GM12878 (cell line): ENCODE measurements at regions not wholly inside any gene's neighbourhood (a gene's known extent, or its start where the extent isn't known, plus 50 kb on each side); places are given as distances from the start of the nearest gene placed in this dataset.

Experiments
- BHLHE40 ChIP-seq, 2 experiments: fragments of 450-650 bp in 1 of 2; IDR thresholded peaks; 2 replicates each; pipeline ENCODE4 v1.6.1; 2011 to 2017; ENCODE audit warnings: low read depth in 2 of 2, borderline replicate concordance in 1 of 2, improper control_type of control experiment in 1 of 2, low read length in 1 of 2, mild to moderate bottlenecking in 1 of 2
- CBFB ChIP-seq: IDR thresholded peaks from 2 replicates; pipeline ENCODE4 v1.6.1; 2016; ENCODE audit warnings: antibody characterized with exemption, low read depth
- CUX1 ChIP-seq: IDR thresholded peaks from 2 replicates; pipeline ENCODE4 v1.6.1; 2012; ENCODE audit warnings: improper control_type of control experiment, low read depth, low read length; ENCODE audit not compliant: insufficient replicate concordance
- GATAD2B ChIP-seq: fragments of 450-650 bp; conservative IDR thresholded peaks from 2 replicates; pipeline ENCODE4 v1.6.1; 2017; ENCODE audit warnings: low read depth, mild to moderate bottlenecking, moderate library complexity
- IRF5 ChIP-seq: fragments of 450-650 bp; IDR thresholded peaks from 2 replicates; pipeline ENCODE4 v1.6.1; 2017; ENCODE audit warnings: borderline replicate concordance
- LARP7 ChIP-seq: fragments of 450-650 bp; IDR thresholded peaks from 2 replicates; pipeline ENCODE4 v1.6.1; 2017; ENCODE audit warnings: mild to moderate bottlenecking
- POU2F2 ChIP-seq: IDR thresholded peaks from 3 replicates; pipeline ENCODE4 v1.6.1; 2011; ENCODE audit warnings: low read depth, mild to moderate bottlenecking, low read length, borderline replicate concordance
- RAD21 ChIP-seq: IDR thresholded peaks from 2 replicates; pipeline ENCODE4 v1.6.1; 2011; ENCODE audit warnings: mild to moderate bottlenecking, low read depth, low read length, moderate library complexity; ENCODE audit not compliant: insufficient read depth
- RB1 ChIP-seq: fragments of 450-650 bp; formaldehyde crosslinking; IDR thresholded peaks from 2 replicates; pipeline ENCODE4 v1.6.1; 2017; ENCODE audit warnings: mild to moderate bottlenecking, borderline replicate concordance
- RUNX3 ChIP-seq: IDR thresholded peaks from 2 replicates; pipeline ENCODE4 v1.6.1; 2012; ENCODE audit warnings: low read length, inconsistent platforms
- SRF ChIP-seq, 2 experiments: IDR thresholded peaks; 2 replicates each; pipeline ENCODE4 v1.6.1; 2011; ENCODE audit warnings: low read depth in 2 of 2, low read length in 2 of 2, mild to moderate bottlenecking in 1 of 2, moderate library complexity in 1 of 2
- YY1 ChIP-seq: IDR thresholded peaks from 2 replicates; pipeline ENCODE4 v1.6.1; 2011; ENCODE audit warnings: low read depth, mild to moderate bottlenecking, low read length
- ZSCAN29 ChIP-seq: fragments of 450-650 bp; IDR thresholded peaks from 2 replicates; pipeline ENCODE4 v1.6.1; 2017; ENCODE audit warnings: mild to moderate bottlenecking, moderate library complexity
- TF ChIP-seq, protein P1 (sequence below): IDR thresholded peaks from 2 replicates; pipeline ENCODE4 v1.6.1; 2012; ENCODE audit warnings: low read depth, low read length, improper control_type of control experiment
- TF ChIP-seq, protein P2 (sequence below): fragments of 450-650 bp; formaldehyde crosslinking; IDR thresholded peaks from 2 replicates; pipeline ENCODE4 v1.4.0; 2020; ENCODE audit warnings: mild to moderate bottlenecking, moderate library complexity
- TF ChIP-seq, protein P3 (sequence below): fragments of 450-650 bp; IDR thresholded peaks from 2 replicates; pipeline ENCODE4 v1.6.1; 2016; ENCODE audit warnings: mild to moderate bottlenecking

- TF ChIP-seq, protein P1, sequence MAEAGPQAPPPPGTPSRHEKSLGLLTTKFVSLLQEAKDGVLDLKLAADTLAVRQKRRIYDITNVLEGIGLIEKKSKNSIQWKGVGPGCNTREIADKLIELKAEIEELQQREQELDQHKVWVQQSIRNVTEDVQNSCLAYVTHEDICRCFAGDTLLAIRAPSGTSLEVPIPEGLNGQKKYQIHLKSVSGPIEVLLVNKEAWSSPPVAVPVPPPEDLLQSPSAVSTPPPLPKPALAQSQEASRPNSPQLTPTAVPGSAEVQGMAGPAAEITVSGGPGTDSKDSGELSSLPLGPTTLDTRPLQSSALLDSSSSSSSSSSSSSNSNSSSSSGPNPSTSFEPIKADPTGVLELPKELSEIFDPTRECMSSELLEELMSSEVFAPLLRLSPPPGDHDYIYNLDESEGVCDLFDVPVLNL, result no peak
- TF ChIP-seq GATAD2B (no peak), SRF (IDR thresholded peaks at IDR 0.05; ENCODE audit: low read depth in 2 of 2, low read length in 2 of 2) (peak; percentile 39 to 49; a peak in 1 of 4 replicates), CUX1 (no peak), ZSCAN29 (0 out of 2 replicates have a peak, but pooled peaks have one; percentile 30), YY1 (peak; percentile 86), IRF5 (no peak), LARP7 (peak; percentile 79; the same call in 1 of the 2 replicates), BHLHE40 (IDR thresholded peaks at IDR 0.05; ENCODE audit: borderline replicate concordance in 1 of 2, low read depth in 2 of 2, low read length in 1 of 2) (peak; percentile 46 to 50; a peak in 2 of 4 replicates), RUNX3 (peak; percentile 98), RB1 (peak; percentile 88; the same call in 1 of the 2 replicates), POU2F2 (peak; percentile 82), CBFB (peak; percentile 90), RAD21 (peak; percentile 100)
- TF ChIP-seq, protein P2, sequence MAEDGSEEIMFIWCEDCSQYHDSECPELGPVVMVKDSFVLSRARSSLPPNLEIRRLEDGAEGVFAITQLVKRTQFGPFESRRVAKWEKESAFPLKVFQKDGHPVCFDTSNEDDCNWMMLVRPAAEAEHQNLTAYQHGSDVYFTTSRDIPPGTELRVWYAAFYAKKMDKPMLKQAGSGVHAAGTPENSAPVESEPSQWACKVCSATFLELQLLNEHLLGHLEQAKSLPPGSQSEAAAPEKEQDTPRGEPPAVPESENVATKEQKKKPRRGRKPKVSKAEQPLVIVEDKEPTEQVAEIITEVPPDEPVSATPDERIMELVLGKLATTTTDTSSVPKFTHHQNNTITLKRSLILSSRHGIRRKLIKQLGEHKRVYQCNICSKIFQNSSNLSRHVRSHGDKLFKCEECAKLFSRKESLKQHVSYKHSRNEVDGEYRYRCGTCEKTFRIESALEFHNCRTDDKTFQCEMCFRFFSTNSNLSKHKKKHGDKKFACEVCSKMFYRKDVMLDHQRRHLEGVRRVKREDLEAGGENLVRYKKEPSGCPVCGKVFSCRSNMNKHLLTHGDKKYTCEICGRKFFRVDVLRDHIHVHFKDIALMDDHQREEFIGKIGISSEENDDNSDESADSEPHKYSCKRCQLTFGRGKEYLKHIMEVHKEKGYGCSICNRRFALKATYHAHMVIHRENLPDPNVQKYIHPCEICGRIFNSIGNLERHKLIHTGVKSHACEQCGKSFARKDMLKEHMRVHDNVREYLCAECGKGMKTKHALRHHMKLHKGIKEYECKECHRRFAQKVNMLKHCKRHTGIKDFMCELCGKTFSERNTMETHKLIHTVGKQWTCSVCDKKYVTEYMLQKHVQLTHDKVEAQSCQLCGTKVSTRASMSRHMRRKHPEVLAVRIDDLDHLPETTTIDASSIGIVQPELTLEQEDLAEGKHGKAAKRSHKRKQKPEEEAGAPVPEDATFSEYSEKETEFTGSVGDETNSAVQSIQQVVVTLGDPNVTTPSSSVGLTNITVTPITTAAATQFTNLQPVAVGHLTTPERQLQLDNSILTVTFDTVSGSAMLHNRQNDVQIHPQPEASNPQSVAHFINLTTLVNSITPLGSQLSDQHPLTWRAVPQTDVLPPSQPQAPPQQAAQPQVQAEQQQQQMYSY, result no peak
- TF ChIP-seq, protein P3, sequence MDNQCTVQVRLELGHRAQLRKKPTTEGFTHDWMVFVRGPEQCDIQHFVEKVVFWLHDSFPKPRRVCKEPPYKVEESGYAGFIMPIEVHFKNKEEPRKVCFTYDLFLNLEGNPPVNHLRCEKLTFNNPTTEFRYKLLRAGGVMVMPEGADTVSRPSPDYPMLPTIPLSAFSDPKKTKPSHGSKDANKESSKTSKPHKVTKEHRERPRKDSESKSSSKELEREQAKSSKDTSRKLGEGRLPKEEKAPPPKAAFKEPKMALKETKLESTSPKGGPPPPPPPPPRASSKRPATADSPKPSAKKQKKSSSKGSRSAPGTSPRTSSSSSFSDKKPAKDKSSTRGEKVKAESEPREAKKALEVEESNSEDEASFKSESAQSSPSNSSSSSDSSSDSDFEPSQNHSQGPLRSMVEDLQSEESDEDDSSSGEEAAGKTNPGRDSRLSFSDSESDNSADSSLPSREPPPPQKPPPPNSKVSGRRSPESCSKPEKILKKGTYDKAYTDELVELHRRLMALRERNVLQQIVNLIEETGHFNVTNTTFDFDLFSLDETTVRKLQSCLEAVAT, result peak; percentile 78; the same call in 1 of the 2 replicates
Measured at GRCh38 chr10:64041185-64041988, 520.2 kb downstream of the REEP3 start (continued).
